HG02798 (cell line): ENCODE measurements at regions not wholly inside any gene's neighbourhood (a gene's known extent, or its start where the extent isn't known, plus 50 kb on each side); places are given as distances from the start of the nearest gene placed in this dataset.

Source experiments
- ATAC-seq: cut with Tn5 transposase; IDR thresholded peaks from one replicate; pipeline ENCODE4 v1.9.1; 2021; ENCODE audit warnings: mild to moderate bottlenecking; ENCODE audit not compliant: unreplicated experiment, poor library complexity

- no peak for ATAC-seq
These were observed 66.3 kb upstream of the STX18 start for GRCh38 chr4:4608214-4608537.

- no peak for ATAC-seq
These were observed 65.7 kb upstream of the STX18 start for GRCh38 chr4:4607336-4608213.

- ATAC-seq, result no peak
These were observed 64.5 kb upstream of the STX18 start for GRCh38 chr4:4606321-4606720.

GRCh38 chr4:4605849-4606248 lies 64.0 kb upstream of the STX18 start:
- no peak for ATAC-seq

GRCh38 chr4:4603592-4603991 lies 61.7 kb upstream of the STX18 start:
- no peak for ATAC-seq

GRCh38 chr4:4603067-4603466 lies 61.2 kb upstream of the STX18 start:
- ATAC-seq, result no peak

GRCh38 chr4:4602468-4602867 lies 60.6 kb upstream of the STX18 start:
- ATAC-seq, result no peak

GRCh38 chr4:4601803-4602369 lies 60.0 kb upstream of the STX18 start:
- ATAC-seq, result no peak

GRCh38 chr4:4599481-4600275 lies 57.8 kb upstream of the STX18 start:
- ATAC-seq, result no peak

GRCh38 chr4:4598851-4599411 lies 57.1 kb upstream of the STX18 start:
- no peak for ATAC-seq

- ATAC-seq, result no peak
These were observed 54.9 kb upstream of the STX18 start for GRCh38 chr4:4596720-4597119.

GRCh38 chr4:4595252-4595651 lies 53.4 kb upstream of the STX18 start:
- ATAC-seq, result no peak

GRCh38 chr4:4594285-4594920 lies 52.6 kb upstream of the STX18 start:
- no peak for ATAC-seq

GRCh38 chr4:4593596-4594284 lies 51.9 kb upstream of the STX18 start:
- no peak for ATAC-seq

GRCh38 chr4:4592414-4592813 lies 50.6 kb upstream of the STX18 start:
- no peak for ATAC-seq
